ENCODE measurements at regions not wholly inside any gene's neighbourhood (a gene's known extent, or its start where the extent isn't known, plus 50 kb on each side); places are given as distances from the start of the nearest gene placed in this dataset.
"Not testable (repeated sequence)": the region's sequence is repeated elsewhere in the genome, so short reads cannot be mapped to it uniquely, and the experiment has no call there.

DNA sequence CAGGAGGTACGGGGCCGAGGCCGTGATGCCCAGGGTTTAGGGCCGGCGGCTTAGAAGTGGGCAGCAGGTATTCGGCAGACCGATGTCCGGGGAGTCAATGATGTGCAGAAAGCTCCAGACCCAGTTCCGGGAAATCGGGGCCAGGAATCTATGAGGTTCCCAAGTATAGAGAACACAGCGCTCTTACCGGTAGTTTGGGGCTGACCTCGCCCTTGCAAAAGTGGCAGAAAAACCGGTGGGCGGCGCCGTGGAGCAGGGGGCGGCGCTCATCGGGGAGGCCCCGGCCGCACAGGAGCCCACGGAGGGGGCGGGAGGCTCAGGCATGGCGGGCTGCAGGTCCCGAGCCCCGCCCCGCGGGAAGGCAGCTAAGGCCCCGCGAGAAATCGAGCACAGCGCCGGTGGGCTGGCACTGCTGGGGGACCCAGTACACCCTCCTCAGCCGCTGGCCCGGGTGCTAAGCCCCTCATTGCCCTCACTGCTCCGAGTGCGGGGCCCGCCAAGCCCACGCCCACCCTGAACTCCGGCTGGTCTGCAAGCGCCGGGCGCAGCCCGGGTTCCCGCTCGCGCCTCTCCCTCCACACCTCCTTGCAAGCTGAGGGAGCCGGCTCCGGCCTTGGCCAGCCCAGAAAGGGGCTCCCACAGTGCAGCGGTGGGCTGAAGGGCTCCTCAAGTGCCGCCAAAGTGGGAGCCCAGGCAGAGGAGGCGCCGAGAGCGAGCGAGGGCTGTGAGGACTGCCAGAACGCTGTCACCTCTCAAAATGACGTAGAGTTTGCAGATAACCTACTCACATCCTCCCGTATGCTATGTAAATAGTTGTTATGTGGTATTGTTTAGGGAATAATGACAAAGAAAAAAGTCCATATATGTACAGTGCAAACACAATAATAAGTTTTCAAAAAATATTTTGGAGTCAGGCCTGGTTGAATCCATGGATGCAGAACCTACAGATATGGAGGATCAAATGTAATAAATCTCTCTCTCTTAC lies 80.6 kb upstream of the NBPF20 start:
- H3K4me1 ChIP-seq (replicated peaks); H3K36me3 ChIP-seq; H3K27me3 ChIP-seq (replicated peaks; ENCODE audit: insufficient read depth); H3K9me3 ChIP-seq; H3K4me3 ChIP-seq; DNase-seq (ENCODE audit: low spot score); intact Hi-C loops (cut with DNase I); H3K27ac ChIP-seq: not testable (repeated sequence)
- WGBS, result 32% methylated on average over 8 of the region's 59 CpGs

DNA sequence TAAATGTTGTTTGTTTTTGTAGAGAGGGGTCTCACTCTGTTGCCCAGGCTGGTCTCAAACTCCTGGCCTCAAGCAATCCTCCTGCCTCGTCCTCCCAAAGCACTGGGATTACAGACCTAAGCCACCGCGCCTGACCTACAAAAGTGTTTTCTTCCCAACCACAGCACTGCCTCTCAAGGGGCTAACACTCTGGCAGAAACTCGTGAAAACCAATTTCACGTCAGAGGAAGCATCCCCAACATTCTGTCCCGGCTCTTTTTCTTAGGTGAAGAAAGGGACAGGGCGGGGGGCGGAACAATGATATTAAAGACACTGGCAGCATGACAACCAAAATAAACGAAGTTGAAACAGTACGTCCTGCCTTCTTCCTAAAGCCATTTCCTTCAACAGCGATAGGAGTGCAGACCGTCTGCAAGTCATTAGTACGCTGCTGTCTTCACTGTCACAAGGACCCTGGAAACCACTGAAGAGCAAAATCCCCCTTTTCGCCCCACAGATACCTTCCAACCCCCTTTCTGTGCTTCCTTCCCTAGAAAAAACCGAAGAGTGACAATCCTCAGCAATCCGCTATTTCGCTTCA lies 79.5 kb upstream of the NBPF20 start:
- H3K27me3 ChIP-seq (replicated peaks; ENCODE audit: insufficient read depth); intact Hi-C loops (cut with DNase I); DNase-seq (ENCODE audit: low spot score); H3K4me1 ChIP-seq (replicated peaks); H3K36me3 ChIP-seq; H3K4me3 ChIP-seq; H3K9me3 ChIP-seq; H3K27ac ChIP-seq: not testable (repeated sequence)
- no CpG with 5 or more reads among the region's 17 CpGs for WGBS

DNA sequence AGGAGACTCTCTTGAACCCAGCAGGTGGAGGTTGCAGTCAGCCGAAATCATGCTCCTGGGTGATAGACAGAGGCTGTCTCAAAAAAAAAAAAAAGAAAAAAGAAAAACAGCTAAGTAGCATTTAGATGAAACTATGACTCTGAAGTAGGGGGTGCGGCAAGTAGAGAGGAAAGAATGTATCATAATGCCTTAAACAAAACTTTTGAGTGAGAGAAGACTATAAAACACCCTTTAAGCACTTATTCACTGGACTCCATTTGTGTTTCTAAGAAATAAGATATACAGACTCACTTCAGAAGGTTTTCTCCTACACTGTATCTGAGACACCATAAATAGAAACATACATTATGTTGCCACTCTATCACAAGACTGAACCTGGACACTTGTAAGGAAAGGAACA lies 78.9 kb upstream of the NBPF20 start:
- H3K4me3 ChIP-seq; intact Hi-C loops (cut with DNase I); H3K36me3 ChIP-seq; H3K27me3 ChIP-seq (replicated peaks; ENCODE audit: insufficient read depth); H3K9me3 ChIP-seq; DNase-seq (ENCODE audit: low spot score); H3K4me1 ChIP-seq (replicated peaks); H3K27ac ChIP-seq: not testable (repeated sequence)
- no CpG with 5 or more reads among the region's 2 CpGs for WGBS

DNA sequence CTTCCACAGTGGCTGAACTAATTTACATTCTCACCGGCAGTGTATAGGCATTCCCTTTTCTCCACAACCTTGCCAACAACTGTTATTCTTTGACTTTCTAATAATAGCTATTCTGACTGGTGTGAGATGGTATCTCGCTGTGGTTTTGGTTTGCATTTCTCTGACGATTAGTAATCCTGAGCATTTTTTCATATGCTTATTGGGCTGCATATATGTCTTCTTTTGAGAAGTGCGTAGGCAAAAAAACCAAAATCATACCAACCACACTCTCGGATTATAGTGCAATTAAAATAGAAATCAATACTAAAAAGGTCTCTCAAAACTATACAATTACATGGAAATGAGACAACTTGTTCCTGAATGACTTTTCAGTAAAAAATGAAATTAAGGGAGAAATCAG lies 74.8 kb upstream of the NBPF20 start:
- H3K9me3 ChIP-seq; H3K36me3 ChIP-seq; H3K27me3 ChIP-seq (replicated peaks; ENCODE audit: insufficient read depth); DNase-seq (ENCODE audit: low spot score); H3K27ac ChIP-seq; H3K4me3 ChIP-seq; intact Hi-C loops (cut with DNase I); H3K4me1 ChIP-seq (replicated peaks): not testable (repeated sequence)
- no CpG with 5 or more reads among the region's 5 CpGs for WGBS

DNA sequence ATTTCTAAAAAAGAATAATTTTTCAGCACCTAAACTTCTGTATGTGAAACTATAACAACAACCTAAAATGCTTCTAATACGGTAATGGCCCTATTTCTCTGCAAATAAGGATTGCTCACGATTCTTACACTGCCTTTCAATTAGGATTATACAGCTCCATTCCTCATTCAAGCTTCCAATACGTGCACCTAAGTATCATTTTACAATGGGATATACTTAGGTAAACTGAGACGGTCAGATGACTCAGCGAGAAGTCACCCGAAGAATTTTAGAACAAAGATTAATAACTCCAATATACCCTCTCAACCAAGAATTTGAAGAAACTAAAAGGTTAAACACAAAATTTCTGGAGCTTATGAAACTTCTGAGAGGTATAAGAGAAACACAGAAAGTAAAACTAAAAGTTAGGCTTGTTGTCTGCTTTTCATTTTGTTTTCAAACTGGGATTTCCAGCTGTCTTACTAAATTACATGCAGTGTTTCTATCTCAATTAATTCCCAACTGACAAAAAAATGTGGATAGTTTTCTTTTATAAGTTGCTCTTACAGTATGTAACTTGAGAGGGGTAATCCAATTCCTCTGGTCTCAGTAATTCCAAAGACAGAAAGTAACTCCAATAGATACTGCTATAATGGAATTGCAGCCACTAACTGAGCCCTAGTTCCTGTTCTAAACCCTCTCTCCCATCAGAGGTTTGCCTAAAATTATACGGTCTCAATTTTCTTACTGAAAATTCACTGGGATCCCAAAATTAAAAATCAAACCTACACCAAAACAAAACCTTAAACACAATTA lies 69.9 kb upstream of the NBPF20 start:
- DNase-seq (ENCODE audit: low spot score); intact Hi-C loops (cut with DNase I); H3K9me3 ChIP-seq; H3K4me1 ChIP-seq (replicated peaks); H3K4me3 ChIP-seq; H3K36me3 ChIP-seq; H3K27me3 ChIP-seq (replicated peaks; ENCODE audit: insufficient read depth); H3K27ac ChIP-seq: not testable (repeated sequence)
- 61% methylated on average over 3 of the region's 7 CpGs for WGBS

DNA sequence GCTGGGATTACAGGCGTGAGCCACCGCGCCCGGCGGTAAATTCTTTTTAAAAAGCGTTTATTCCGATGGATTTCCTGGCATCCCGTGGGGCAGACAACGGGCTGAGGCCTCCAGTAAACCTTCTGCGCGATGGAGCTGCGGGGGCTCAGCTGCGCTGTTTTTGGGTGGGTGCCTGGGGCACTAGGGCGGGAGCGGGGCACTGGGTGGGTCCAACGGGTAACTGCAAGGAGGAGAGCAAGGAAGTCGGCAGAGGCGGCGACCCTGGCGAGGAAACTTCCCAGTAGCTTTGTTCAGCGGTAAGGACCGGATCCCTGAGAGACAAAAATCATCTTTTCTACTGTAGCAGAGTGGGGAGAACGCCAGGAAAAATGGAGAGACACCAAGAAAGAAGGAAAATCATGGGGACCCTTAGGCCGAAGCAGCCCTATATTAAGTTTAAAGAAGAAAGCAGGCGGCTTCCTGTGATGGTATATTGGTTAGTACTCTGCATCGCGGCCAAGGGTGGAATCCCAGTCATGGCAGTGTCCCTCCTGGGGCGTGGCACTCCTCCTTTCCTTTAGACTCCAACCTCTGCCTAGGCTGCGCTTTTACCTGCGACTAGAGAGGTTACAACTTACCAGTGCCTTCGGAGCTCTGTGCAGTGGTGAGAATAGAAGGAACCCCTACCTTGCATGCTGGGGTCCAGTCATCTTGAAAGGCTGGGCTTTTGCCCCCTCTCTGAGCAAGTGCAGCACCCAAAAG lies 63.0 kb upstream of the NBPF20 start:
- intact Hi-C loops (cut with DNase I); H3K9me3 ChIP-seq: not testable (repeated sequence)
- WGBS, result no CpG with 5 or more reads among the region's 31 CpGs

DNA sequence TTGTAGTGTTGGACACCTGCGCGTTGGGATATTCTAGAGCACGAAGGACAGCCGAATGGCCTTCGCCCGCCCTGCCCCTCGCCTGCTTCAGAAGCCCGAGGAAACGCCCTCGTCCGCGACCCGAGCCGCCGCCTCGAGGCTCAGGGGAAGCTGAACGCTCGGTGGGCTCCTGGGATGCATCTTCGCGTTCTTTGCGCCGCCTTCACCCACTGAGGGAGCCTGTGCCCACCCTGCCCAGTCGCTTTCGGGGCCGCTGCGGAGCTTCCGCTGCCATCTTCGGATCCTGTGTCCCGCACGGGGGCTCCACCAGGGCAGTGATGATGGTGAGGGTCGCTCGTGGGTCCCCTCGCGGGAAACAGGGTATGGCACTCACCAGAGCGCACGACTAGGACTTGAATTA lies 61.8 kb upstream of the NBPF20 start:
- H3K4me1 ChIP-seq (replicated peaks); intact Hi-C loops (cut with DNase I); H3K9me3 ChIP-seq; H3K27me3 ChIP-seq (replicated peaks; ENCODE audit: insufficient read depth); H3K27ac ChIP-seq; H3K4me3 ChIP-seq; DNase-seq (ENCODE audit: low spot score); H3K36me3 ChIP-seq: not testable (repeated sequence)
- WGBS, result 2% methylated on average over 8 of the region's 36 CpGs

More for the DNA sequence above, 63.0 kb upstream of the NBPF20 start:
- not testable (repeated sequence) for H3K27me3 ChIP-seq (replicated peaks; ENCODE audit: insufficient read depth); DNase-seq (ENCODE audit: low spot score); H3K4me1 ChIP-seq (replicated peaks); H3K4me3 ChIP-seq; H3K36me3 ChIP-seq; H3K27ac ChIP-seq

DNA sequence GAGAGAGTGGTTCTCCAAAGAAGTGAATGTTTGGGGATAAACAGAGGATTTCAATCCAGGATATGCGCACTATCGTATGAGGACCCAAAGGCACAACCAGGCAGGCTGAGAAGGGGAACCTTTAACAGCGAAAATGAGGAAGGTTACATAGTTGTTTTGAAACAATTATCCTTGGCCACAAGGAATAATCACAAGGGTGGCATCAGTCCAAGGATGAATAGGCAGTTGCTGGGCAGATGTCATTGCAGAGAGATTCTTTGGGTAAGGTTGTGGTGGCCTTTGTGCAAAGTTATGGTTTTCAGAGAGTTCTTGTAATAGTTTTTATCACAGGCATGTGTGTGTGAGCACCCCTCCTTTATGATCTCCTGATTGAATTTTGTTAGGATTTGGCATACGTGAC lies 58.9 kb upstream of the NBPF20 start:
- 88% methylated on average over 4 of the region's 4 CpGs for WGBS
- H3K4me3 ChIP-seq; H3K36me3 ChIP-seq; H3K9me3 ChIP-seq; DNase-seq (ENCODE audit: low spot score); H3K4me1 ChIP-seq (replicated peaks); intact Hi-C loops (cut with DNase I); H3K27ac ChIP-seq; H3K27me3 ChIP-seq (replicated peaks; ENCODE audit: insufficient read depth): not testable (repeated sequence)

DNA sequence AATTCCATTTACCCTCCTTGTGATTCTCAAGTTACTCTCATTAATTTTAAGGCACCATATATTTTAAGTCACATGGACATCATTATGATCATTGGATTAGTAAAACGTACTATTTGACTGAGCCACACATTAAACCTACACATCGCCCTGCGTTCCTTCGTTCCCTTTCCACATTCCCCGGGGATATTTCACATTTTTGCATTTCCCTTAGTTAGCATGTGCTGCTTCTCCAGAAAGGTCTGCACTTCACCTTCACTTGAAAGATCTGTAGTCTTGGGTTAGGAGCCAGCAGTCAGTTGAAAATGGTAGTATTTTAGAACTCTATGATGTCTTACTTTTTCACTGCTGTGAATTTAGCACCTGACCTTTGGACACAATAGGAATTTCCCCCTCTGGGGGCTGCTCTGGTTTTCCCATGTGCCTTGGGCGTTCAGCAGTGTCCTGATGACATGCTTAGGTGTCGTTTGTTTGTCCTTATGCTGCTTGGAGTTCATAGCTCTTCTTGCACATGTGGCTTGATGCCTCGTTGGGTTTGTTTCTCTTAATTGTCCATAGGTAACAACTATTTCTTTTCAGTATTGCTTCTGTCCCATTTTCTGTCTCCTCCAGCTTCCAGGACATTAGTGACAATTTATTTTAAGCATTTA lies 56.9 kb upstream of the NBPF20 start:
- DNase-seq (ENCODE audit: low spot score); H3K36me3 ChIP-seq; intact Hi-C loops (cut with DNase I); H3K4me3 ChIP-seq; H3K4me1 ChIP-seq (replicated peaks); H3K27me3 ChIP-seq (replicated peaks; ENCODE audit: insufficient read depth); H3K9me3 ChIP-seq; H3K27ac ChIP-seq: not testable (repeated sequence)
- 23% methylated on average over 7 of the region's 8 CpGs for WGBS

DNA sequence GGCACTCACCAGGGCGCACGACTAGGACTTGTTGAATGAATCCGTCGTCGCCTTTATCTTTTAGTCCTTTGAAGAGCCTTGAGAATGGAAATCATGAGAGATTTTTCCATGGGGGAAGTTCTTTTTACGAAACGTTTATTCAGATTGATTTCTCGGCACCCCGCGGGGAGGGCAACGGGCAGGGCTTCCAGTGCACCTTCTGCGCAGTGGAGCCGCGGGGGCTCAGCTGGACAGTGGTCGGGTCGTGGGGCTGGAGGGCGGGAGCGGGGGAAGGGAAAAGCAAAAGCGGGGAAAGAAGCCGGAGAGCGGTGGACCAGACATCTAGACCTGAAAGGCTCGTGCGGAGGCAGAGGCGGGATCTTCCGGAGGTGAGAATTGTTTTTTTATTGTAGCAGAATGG lies 50.6 kb upstream of the NBPF20 start:
- H3K4me3 ChIP-seq; intact Hi-C loops (cut with DNase I); H3K36me3 ChIP-seq; H3K9me3 ChIP-seq; DNase-seq (ENCODE audit: low spot score); H3K4me1 ChIP-seq (replicated peaks); H3K27ac ChIP-seq; H3K27me3 ChIP-seq (replicated peaks; ENCODE audit: insufficient read depth): not testable (repeated sequence)
- 2% methylated on average over 25 of the region's 25 CpGs for WGBS

DNA sequence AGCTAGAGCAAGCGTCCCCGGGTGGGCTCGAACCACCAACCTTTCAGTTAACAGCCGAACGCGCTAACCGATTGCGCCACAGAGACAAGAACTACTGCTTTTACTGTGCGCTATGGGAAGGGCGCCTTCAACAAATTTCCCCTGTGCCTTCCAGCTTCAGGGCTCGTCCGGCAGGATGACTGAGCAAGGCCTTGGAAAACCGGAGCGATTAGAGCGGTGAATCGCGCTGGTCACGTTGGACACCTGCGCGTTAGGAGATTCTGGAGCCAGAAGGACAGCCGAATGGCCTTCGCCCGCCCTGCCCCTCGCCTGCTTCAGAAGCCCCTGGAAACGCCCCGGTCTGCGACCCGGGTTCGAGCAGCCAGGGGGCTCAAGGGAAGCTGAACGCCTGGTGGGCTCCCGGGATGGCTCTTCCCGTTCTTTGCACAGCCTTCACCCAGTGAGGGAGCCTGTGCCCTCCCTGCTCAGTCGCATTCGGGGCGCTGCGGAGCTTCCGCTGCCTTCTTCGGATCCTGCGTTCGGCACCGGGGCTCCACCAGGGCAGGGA lies 50.0 kb upstream of the NBPF20 start:
- intact Hi-C loops (cut with DNase I); H3K4me3 ChIP-seq; H3K4me1 ChIP-seq (replicated peaks); H3K36me3 ChIP-seq; H3K27ac ChIP-seq; DNase-seq (ENCODE audit: low spot score); H3K9me3 ChIP-seq; H3K27me3 ChIP-seq (replicated peaks; ENCODE audit: insufficient read depth): not testable (repeated sequence)
- WGBS, result 12% methylated on average over 7 of the region's 41 CpGs

Data from prostate gland (tissue), 2 donors.